Calu3 (cell line): ENCODE measurements at regions not wholly inside any gene's neighbourhood (a gene's known extent, or its start where the extent isn't known, plus 50 kb on each side); places are given as distances from the start of the nearest gene placed in this dataset.
"Not testable (repeated sequence)": the region's sequence is repeated elsewhere in the genome, so short reads cannot be mapped to it uniquely, and the experiment has no call there.

Source experiments
- BruUV-seq: library from RNA; stranded (reverse); fragments of 400-500 nt; replicated peaks from 2 replicates; lab custom pipeline; 2021; lab: Mats Ljungman, UMichigan
- CTCF ChIA-PET: fragments of 300-600 bp; sonication (Branson Sonifier 250); formaldehyde crosslinking; loops from one replicate; lab custom pipeline; 2022; ENCODE audit warnings: antibody characterized with exemption; lab: Charles Lee
- DNase-seq: peaks from one replicate; pipeline ENCODE4 v3.0.0; 2022
- H3K27ac Mint-ChIP-seq: one replicate; pipeline ENCODE4 v1.8.0; 2022; ENCODE audit warnings: mixed read lengths; ENCODE audit not compliant: unreplicated experiment
- H3K27me3 Mint-ChIP-seq: one replicate; pipeline ENCODE4 v1.8.0; 2022; ENCODE audit warnings: mixed read lengths; ENCODE audit not compliant: unreplicated experiment
- H3K36me3 Mint-ChIP-seq: one replicate; pipeline ENCODE4 v1.8.0; 2022; ENCODE audit warnings: mild to moderate bottlenecking, moderate library complexity, mixed read lengths; ENCODE audit not compliant: insufficient read depth, unreplicated experiment
- H3K4me1 Mint-ChIP-seq: one replicate; pipeline ENCODE4 v1.8.0; 2022; ENCODE audit warnings: mild to moderate bottlenecking, low read depth, mixed read lengths; ENCODE audit not compliant: unreplicated experiment
- H3K4me3 Mint-ChIP-seq: one replicate; pipeline ENCODE4 v1.8.0; 2022; ENCODE audit warnings: mild to moderate bottlenecking, low read depth, moderate library complexity, mixed read lengths; ENCODE audit not compliant: unreplicated experiment
- H3K9me3 Mint-ChIP-seq: one replicate; pipeline ENCODE4 v1.8.0; 2022; ENCODE audit warnings: low read depth, mixed read lengths; ENCODE audit not compliant: unreplicated experiment
- intact Hi-C: fragments of 100-400 bp; cut with micrococcal nuclease; formaldehyde crosslinking; loops from one replicate; pipeline ENCODE4 v1.10.0; 2022; ENCODE audit not compliant: unreplicated experiment
- TF ChIP-seq, protein P1 (sequence below): fragments of 200-600 bp; IDR thresholded peaks from one replicate; pipeline ENCODE4 v1.8.0; 2022; ENCODE audit warnings: antibody characterized with exemption; ENCODE audit not compliant: unreplicated experiment

DNA sequence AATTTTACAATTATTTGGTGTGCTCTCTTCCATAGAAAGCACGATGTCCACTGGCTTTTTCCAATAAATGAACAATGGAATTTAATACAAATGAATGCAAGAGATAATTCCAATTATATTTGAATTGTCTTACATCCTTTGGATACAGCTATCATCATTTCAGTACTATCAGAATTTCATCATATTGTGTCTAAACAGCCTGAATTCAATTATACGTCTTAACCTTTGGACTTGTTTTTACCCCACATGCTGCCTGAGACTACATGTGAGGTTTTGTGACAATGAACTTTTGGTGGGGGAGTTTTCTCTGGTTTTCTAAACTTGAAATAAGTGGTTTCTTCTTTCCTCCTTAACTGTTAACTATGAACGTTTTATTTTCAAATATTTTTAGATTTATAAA lies 1176.0 kb downstream of the EPHA7 start:
- Mint-ChIP-seq H3K27ac (no peak overlapping the region), H3K4me3 (no peak overlapping the region), H3K27me3 (no peaks in the 10 kb centered on the region), H3K4me1 (no peaks in the 10 kb centered on the region), H3K9me3 (peaks cover 5% of the 10 kb centered on the region), H3K36me3 (no peaks in the 10 kb centered on the region)
- no TSS peak for BruUV-seq
- TF ChIP-seq, protein P1, sequence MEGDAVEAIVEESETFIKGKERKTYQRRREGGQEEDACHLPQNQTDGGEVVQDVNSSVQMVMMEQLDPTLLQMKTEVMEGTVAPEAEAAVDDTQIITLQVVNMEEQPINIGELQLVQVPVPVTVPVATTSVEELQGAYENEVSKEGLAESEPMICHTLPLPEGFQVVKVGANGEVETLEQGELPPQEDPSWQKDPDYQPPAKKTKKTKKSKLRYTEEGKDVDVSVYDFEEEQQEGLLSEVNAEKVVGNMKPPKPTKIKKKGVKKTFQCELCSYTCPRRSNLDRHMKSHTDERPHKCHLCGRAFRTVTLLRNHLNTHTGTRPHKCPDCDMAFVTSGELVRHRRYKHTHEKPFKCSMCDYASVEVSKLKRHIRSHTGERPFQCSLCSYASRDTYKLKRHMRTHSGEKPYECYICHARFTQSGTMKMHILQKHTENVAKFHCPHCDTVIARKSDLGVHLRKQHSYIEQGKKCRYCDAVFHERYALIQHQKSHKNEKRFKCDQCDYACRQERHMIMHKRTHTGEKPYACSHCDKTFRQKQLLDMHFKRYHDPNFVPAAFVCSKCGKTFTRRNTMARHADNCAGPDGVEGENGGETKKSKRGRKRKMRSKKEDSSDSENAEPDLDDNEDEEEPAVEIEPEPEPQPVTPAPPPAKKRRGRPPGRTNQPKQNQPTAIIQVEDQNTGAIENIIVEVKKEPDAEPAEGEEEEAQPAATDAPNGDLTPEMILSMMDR: no peak
- CTCF ChIA-PET: no interaction called here
- no peak for DNase-seq
- intact Hi-C loops: no loop called here

DNA sequence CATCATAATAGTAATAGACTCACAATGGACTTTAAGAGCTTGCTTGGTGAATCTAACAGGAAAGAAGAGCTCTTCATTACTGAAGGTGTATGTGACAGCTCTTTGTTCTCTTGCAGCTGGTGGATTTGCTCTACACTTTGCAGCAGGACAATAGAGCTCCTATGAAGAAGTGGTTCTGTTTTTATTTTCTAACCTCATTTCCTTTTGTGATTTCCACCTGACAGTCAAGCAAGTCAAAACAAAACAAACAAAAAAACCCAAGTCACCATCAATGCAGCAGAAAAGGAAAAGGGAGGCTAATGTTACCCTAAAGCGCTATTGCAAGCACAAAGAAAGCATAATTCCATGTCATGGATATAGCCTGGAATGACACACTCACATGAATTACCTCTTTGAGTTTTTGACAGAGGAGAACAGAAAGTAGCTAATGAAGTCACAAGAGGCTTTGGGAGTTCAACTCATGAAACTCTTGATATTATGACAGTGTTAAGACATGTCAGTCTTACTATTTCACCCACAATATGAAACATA lies 1188.1 kb downstream of the EPHA7 start:
- intact Hi-C loops: no loop called here
- TF ChIP-seq, protein P1: no peak
- no peak for DNase-seq
- CTCF ChIA-PET: no interaction called here
- H3K4me3 Mint-ChIP-seq: no peak overlapping the region
- no peaks in the 10 kb centered on the region for H3K27me3 Mint-ChIP-seq
- no TSS peak for BruUV-seq
- no peaks in the 10 kb centered on the region for H3K36me3 Mint-ChIP-seq
- H3K4me1 Mint-ChIP-seq: no peaks in the 10 kb centered on the region
- H3K27ac Mint-ChIP-seq: no peak overlapping the region
- H3K9me3 Mint-ChIP-seq: peaks cover 12% of the 10 kb centered on the region

DNA sequence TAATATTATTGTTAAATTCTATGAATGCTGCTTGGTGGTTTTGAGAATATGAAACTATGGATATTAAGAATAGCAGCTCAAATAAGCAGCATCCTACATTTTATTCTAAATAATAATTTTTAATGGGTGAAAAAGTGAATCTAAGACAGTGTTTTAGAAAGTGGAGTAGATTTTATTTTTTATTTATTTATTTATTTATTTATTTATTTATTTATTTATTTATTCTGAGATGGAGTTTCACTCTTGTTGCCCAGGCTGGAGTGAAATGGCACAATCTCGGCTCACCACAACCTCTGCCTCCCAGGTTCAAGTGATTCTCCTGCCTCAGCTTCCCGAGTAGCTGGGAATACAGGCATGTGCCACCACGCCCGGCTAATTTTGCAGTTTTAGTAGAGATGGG lies 1199.4 kb downstream of the EPHA7 start:
- H3K36me3 Mint-ChIP-seq, H3K4me3 Mint-ChIP-seq, H3K27me3 Mint-ChIP-seq, BruUV-seq, intact Hi-C loops, DNase-seq, H3K4me1 Mint-ChIP-seq, H3K27ac Mint-ChIP-seq, CTCF ChIA-PET, H3K9me3 Mint-ChIP-seq: not testable (repeated sequence)

DNA sequence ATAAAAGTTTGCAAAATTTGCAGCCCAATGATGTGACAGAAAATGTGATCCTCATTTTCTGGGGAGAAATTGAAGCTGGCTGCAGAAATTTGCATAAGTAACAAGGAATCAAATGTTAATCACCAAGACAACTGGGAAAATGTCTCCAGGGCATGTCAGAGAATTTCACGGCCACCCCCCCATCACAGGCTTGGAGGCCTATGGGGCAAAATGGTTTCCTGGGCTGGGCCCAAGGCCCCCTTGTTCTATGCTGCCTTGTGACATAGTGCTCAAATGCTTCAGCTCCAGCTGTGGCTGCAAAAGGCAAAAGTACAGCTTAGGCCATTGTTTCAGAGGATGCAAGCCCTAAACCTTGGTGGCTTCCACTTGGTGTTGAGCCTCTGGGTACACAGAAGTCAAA lies 1202.6 kb downstream of the EPHA7 start:
- Mint-ChIP-seq H3K27ac (no peak overlapping the region), H3K36me3 (no peaks in the 10 kb centered on the region), H3K4me1 (no peaks in the 10 kb centered on the region), H3K27me3 (no peaks in the 10 kb centered on the region), H3K4me3 (no peak overlapping the region), H3K9me3 (peaks cover 8% of the 10 kb centered on the region)
- TF ChIP-seq, protein P1: no peak
- intact Hi-C loops: no loop called here
- CTCF ChIA-PET: no interaction called here
- no TSS peak for BruUV-seq
- no peak for DNase-seq

DNA sequence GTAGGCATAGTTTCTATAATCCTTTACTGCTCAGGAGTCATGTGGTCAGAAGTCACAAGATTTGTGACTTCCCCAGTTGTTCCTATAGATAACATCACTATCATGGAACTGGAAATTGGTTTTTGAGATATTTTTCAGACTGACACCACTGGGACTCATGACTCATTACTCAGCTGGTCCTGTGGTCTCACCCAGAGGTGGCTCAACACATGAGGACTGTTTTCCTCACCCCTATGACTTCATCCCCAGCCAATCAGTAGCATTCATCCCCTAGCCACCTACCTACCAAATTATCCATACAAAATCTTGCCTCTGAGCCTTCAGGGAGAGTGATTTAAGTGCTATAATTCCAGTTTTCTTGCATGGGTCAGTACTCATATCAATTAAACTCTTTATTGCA lies 1217.7 kb downstream of the EPHA7 start:
- no TSS peak for BruUV-seq
- H3K4me3 Mint-ChIP-seq: no peak overlapping the region
- TF ChIP-seq, protein P1: no peak
- CTCF ChIA-PET: no interaction called here
- no peaks in the 10 kb centered on the region for H3K36me3 Mint-ChIP-seq
- peaks cover 6% of the 10 kb centered on the region for H3K9me3 Mint-ChIP-seq
- no peak overlapping the region for H3K27ac Mint-ChIP-seq
- intact Hi-C loops: no loop called here
- H3K27me3 Mint-ChIP-seq: no peaks in the 10 kb centered on the region
- H3K4me1 Mint-ChIP-seq: no peaks in the 10 kb centered on the region
- no peak for DNase-seq
